ENCODE measurements at regions not wholly inside any gene's neighbourhood (a gene's known extent, or its start where the extent isn't known, plus 50 kb on each side); places are given as distances from the start of the nearest gene placed in this dataset.

- DNase-seq: no peak
Observed at GRCh38 chr20:39853050-39853449, 836.0 kb downstream of the MAFB start.

- no peak for DNase-seq
Observed at GRCh38 chr20:39851459-39851858, 837.6 kb downstream of the MAFB start.

DNA sequence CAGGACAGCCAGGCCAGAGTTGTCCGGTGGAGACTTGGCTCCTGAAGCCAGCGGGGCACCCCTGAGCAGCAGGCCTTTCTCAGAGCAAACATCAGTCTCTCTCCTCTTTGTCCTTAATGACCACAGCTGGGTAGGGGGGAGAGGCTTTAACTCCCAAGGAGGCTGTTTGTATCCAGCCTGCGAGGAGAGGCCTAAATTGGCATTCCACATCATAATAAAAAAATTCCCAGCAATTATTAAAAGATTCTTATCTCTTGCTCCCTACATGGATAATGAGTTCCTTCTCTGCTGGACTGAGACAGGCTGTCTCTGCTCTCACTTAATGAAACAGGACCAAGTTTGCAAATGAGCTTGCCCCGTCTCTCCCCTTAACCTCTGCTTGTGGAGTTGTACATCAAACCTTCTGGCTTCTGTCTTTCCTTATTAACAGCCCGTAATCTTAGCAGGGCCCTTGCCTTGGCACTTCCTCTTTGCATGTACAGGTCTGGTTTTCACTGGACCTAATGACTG is 838.2 kb downstream of the MAFB start:
- no peak for DNase-seq

DNA sequence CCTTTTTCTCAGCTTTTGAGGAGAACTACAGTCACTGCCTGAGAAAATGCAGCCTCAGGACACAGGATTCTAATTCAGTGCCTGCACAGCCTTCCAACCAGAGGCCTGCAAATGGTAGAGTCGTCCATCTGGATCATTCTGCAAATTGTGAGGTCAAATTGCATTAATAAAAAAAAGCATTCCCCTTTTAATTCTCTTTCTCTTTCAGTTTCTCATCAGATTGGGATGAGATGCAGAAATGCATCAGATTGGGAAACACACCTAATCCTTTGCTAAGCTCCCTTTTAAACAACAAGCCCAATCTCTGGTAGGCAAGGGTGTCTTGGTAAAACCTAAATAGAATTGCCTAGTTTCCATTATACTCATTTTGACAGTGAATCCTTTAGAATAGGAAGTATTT is 838.8 kb downstream of the MAFB start:
- DNase-seq: no peak

DNA sequence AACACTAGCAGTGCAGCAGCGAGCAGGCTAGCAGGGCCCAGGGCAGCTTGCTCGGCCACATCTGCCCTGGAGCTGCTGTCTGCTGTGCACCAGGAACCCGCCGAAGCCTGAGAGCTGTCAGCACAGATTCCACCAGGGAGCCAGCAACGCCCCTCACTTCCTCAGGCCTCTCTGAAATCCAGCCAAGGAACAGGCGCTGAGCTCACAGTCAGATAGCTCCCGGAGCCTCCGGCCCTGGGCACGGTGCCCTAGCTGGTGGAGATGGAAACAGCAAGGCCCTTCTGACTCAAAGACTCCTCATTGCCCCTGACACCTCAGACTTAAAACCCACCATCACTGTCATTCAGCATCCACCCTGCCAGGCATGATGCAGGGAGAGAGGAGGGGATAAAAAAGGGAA is 839.4 kb downstream of the MAFB start:
- DNase-seq: peak; percentile 82

- no peak for DNase-seq
Observed at GRCh38 chr20:39849171-39849570, 839.9 kb downstream of the MAFB start.

DNA sequence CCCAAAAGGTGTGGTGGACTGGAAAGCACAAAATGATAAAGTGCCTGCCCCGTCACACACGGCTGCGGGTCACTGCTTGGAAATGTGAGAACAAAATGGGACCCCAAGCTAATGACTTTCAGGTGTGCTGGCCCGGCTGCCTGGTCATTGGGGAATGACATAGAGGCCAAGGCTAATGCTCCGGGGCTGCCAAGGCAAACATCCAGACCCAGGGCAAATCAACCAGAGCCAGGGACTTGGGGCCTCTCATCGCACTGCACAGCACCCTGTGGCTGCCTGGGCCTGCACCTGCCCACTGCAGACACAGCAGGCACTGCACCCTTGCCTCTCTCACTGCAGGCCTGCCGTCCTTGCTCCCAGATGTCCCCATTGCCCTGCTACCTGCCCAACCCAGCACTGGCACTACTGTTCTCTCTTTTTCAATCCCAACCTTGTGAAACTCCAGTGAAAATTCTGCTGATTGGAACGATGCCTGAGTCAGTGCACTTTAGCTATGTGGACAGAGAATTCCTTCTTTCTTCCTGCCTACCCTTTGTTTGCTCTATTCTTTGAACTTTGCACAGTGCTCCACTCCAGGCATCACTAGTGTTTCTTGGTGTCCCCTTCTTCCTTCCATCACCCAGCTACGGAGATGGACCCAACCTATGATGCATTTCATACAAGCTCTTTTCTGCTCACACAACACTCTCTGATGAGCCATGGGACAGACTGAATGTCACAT is 849.5 kb downstream of the MAFB start:
- DNase-seq: peak; percentile 25

DNA sequence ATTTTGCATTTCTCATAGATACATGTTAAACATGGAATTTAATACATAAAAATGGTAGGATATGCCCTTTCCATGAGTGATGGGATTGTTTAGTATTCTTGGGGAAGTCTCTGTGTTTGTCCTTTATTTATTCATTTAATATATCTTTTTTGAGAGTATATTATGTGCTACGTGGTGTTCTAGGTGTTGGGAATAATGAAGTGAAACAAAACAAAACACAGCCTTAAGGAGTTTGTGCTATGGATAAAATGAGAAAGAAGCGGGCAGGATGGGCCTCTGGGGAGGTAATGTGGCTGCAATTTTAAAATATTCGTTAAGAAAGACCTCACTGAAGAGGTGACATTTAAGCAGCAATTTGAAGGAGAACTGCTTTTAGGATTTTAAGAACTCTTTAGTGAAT is 851.5 kb downstream of the MAFB start:
- DNase-seq: no peak

- DNase-seq: no peak
Observed at GRCh38 chr20:39835130-39835842, 853.8 kb downstream of the MAFB start.

GRCh38 chr20:39830903-39831302 is 858.1 kb downstream of the MAFB start:
- no peak for DNase-seq

DNA sequence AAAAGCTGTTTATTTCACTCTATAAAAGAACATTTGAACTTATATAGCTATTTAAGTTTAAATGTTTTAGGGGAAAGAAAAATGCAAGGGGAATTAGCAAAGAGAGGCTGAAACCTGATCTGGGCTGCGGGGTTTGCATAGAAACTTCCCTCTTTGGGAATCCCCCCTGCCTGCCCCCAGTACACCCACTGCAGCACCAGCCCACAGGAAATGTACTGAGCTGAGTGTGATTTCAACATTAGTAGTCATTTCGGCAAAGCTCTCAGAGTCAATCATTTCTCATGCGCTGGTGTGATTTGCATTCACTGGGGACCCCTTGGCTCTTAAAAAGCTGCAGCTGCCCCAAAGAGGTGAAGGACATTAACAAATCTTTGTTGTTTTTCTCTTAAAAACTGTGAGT is 859.4 kb downstream of the MAFB start:
- no peak for DNase-seq

- peak; percentile 21 for DNase-seq
Observed at GRCh38 chr20:39829256-39829655, 859.8 kb downstream of the MAFB start.

- DNase-seq: no peak
Observed at GRCh38 chr20:39825950-39826349, 863.1 kb downstream of the MAFB start.

GRCh38 chr20:39825524-39825923 is 863.4 kb downstream of the DHX35 start:
- no peak for DNase-seq

GRCh38 chr20:39823224-39823623 is 861.1 kb downstream of the DHX35 start:
- DNase-seq: no peak

DNA sequence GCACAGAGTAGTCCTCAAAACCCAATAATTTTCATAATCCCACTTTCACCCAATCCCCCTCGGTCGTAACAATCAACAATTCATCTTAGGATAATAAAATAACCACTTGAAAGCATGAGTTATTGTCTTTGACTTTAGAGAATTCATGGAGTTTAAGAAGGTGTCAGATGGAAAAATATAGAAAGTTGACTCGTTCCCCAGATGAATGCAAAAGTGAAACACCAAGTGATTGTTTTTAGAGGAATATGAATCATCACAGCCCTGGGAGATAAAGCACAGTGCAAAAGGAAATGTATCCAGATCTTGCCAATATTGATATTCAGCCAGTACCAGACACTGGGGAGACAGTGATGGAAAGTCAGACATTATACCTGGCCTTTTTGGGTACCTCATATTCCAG is 860.5 kb downstream of the DHX35 start:
- no peak for DNase-seq

DNA sequence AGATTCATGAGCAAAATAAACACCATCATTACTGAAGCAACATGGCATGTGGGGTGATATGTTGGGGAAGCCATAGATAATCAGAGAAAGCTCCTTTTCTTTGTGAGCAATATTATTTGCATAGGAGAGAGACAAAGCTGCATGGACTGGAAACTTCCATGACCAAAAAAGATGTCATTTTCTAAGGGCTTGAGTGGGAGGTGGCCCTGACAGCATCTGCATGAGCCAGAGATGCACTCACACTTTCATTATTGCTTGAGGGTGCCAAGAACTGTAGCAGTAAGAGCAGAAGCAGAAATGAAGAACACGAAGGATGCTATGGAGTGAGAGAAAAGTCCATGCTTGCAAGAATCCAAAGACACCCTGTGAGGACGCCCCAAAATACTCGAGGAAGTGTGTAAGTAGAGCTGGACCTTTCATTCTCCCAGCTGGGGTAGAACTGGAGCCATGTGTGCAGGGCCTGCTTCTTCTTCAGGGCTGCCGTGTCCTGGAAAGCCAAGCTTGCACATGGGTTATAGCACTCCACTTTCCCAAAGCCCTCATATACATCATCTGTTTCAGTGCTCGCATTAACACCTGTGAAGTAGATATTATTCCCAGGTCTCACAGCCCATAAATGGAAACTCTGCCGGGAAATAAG is 851.2 kb downstream of the DHX35 start:
- no peak for DNase-seq

DNA sequence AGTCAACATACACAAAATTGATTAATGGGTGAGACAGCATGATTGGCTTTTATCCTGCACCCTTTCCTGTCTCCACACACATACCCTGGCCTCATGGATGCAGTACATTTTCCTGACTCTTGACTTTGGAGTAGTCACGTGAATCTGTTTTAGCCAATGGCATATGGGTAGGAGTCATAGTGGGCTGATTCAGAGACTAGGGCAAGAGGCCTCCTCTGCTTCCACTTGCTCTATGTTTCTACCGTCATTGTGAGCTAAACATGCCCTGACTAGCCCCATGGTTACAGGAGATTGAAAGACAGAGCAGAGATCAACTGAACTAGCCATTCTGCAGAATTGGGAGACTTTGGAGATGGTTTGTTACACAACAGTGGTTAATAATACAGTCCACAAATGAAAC is 850.0 kb downstream of the DHX35 start:
- no peak for DNase-seq

GRCh38 chr20:39810309-39810708 is 848.2 kb downstream of the DHX35 start:
- DNase-seq: no peak

DNA sequence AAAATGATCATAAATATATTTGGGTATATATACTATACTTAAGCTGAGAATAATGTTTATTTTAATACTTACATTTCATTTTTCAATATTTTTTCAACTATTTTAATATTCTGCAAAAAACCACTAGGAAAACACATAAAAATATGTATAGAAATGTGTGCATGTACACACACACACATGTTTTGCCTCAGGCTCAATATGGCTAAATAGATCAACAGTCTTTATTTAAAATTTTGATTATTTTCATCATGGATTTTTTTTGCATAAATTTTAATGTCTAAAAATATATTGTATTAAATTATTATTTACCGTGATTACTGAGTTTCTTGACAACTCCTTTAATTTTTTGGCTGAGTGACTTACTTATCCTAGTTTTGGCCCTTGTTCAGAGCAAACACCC is 846.5 kb downstream of the DHX35 start:
- DNase-seq: no peak

GRCh38 chr20:39800548-39800947 is 838.4 kb downstream of the DHX35 start:
- DNase-seq: no peak

GRCh38 chr20:39800111-39800510 is 838.0 kb downstream of the DHX35 start:
- DNase-seq: no peak

DNA sequence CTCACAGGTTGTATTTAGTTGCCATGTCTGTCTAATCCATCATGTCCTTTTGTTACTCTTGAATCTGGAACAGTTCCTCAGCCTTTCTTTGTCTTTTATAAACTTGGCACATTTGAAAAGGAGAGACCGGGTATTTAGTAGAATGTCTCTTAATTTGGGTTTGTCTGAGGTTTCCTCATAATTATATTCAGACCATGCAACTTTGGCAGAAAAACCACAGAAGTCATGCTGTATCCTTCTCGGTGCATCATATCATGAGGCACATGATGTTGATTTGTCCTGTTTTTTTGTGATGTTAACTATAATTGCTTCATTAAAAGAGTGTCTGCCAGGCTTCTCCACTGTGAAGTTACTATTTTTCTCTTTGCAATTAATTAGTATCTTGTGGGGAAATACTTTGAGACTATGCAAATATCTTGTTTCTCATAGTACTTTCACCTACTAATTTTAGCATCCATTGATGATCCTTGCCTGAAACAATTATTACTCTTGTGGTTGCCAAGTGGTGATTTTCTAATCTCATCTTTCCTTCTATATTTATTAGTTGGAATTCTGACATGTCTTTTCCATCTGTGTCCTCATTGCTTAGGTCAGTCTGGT is 837.3 kb downstream of the DHX35 start:
- DNase-seq: no peak

All from NCI-H1092 treated with DMSO at 0.1 percent for 48 hours (cell line).